ENCODE measurements at regions not wholly inside any gene's neighbourhood (a gene's known extent, or its start where the extent isn't known, plus 50 kb on each side); places are given as distances from the start of the nearest gene placed in this dataset.
"Not testable (repeated sequence)": the region's sequence is repeated elsewhere in the genome, so short reads cannot be mapped to it uniquely, and the experiment has no call there.

GRCh38 chr2:181792906-181793305 is 98.6 kb upstream of the ITPRID2 start:
- DNase-seq = no peak

GRCh38 chr2:181798022-181798421 is 93.5 kb upstream of the ITPRID2 start:
- DNase-seq = no peak

- not testable (repeated sequence) for DNase-seq
Measured at GRCh38 chr2:181802300-181802699, 89.2 kb upstream of the ITPRID2 start.

- not testable (repeated sequence) for DNase-seq
Measured at GRCh38 chr2:181803903-181804799, 87.4 kb upstream of the ITPRID2 start.

- no peak for DNase-seq
Measured at GRCh38 chr2:181805228-181806038, 86.1 kb upstream of the ITPRID2 start.

- no peak for DNase-seq
Measured at GRCh38 chr2:181806039-181806392, 85.5 kb upstream of the ITPRID2 start.

GRCh38 chr2:181807526-181807925 is 84.0 kb upstream of the ITPRID2 start:
- no peak for DNase-seq

GRCh38 chr2:181810823-181811695 is 80.5 kb upstream of the ITPRID2 start:
- no peak for DNase-seq

GRCh38 chr2:181812106-181812743 is 79.3 kb upstream of the ITPRID2 start:
- DNase-seq = no peak

GRCh38 chr2:181814057-181814491 is 77.5 kb upstream of the ITPRID2 start:
- DNase-seq = no peak

- no peak for DNase-seq
Measured at GRCh38 chr2:181817509-181817908, 74.0 kb upstream of the ITPRID2 start.

GRCh38 chr2:181818058-181818680 is 73.4 kb upstream of the ITPRID2 start:
- DNase-seq = no peak

- DNase-seq = no peak
Measured at GRCh38 chr2:181818840-181819239, 72.7 kb upstream of the ITPRID2 start.

GRCh38 chr2:181821049-181821448 is 70.5 kb upstream of the ITPRID2 start:
- no peak for DNase-seq

- DNase-seq = no peak
Measured at GRCh38 chr2:181822097-181822496, 69.4 kb upstream of the ITPRID2 start.

- DNase-seq = no peak
Measured at GRCh38 chr2:181823405-181823804, 68.1 kb upstream of the ITPRID2 start.

GRCh38 chr2:181828122-181828705 is 63.3 kb upstream of the ITPRID2 start:
- no peak for DNase-seq

- no peak for DNase-seq
Measured at GRCh38 chr2:181829230-181829629, 62.3 kb upstream of the ITPRID2 start.

GRCh38 chr2:181832015-181832414 is 59.5 kb upstream of the ITPRID2 start:
- DNase-seq = no peak

GRCh38 chr2:181836583-181836982 is 54.9 kb upstream of the ITPRID2 start:
- DNase-seq = no peak

- DNase-seq = no peak
Measured at GRCh38 chr2:181837563-181837962, 54.0 kb upstream of the ITPRID2 start.

GRCh38 chr2:181839811-181840210 is 51.7 kb upstream of the ITPRID2 start:
- DNase-seq = no peak
